IMR-90 (cell line): ENCODE measurements at regions not wholly inside any gene's neighbourhood (a gene's known extent, or its start where the extent isn't known, plus 50 kb on each side); places are given as distances from the start of the nearest gene placed in this dataset.

Experiments
- ATAC-seq: fragments of 200-7000 bp; cut with Tn5 transposase; 2 replicates; pipeline ENCODE4 v1.9.1; 2020; ENCODE audit warnings: low read depth, mild to moderate bottlenecking, moderate library complexity
- BruUV-seq: library from RNA; stranded (reverse); fragments of 400-500 nt; replicated peaks from 2 replicates; lab custom pipeline; 2021; lab: Mats Ljungman, UMichigan
- CTCF ChIA-PET: fragments of 300-600 bp; formaldehyde crosslinking; extraction: SDS; loops from one replicate; lab custom pipeline; 2021; ENCODE audit warnings: antibody characterized with exemption; lab: Yijun Ruan, JAX
- POLR2A ChIA-PET: fragments of 300-600 bp; sonication (Branson Sonifier 250); formaldehyde crosslinking; loops from one replicate; lab custom pipeline; 2022; ENCODE audit warnings: antibody characterized with exemption; ENCODE audit not compliant: unreplicated experiment; lab: Charles Lee
- DNase-seq: peaks from one replicate; pipeline ENCODE4 v3.0.0; 2013
- H2AFZ ChIP-seq: replicated peaks from 2 replicates; pipeline ENCODE3; 2013; ENCODE audit warnings: low read length, mild to moderate bottlenecking; ENCODE audit not compliant: poor library complexity
- H2AK5ac ChIP-seq: 2 replicates; pipeline ENCODE4 v1.6.1; 2013; ENCODE audit warnings: low read depth, low read length, inconsistent platforms
- H2AK9ac ChIP-seq: replicated peaks from 2 replicates; pipeline ENCODE3; 2013; ENCODE audit warnings: mild to moderate bottlenecking, low read depth, low read length, moderate library complexity; ENCODE audit not compliant: poor library complexity
- H2BK120ac ChIP-seq: 2 replicates; pipeline ENCODE4 v1.6.1; 2013; ENCODE audit warnings: low read depth, low read length, inconsistent platforms
- H2BK15ac ChIP-seq: 3 replicates; pipeline ENCODE4 v1.6.1; 2013; ENCODE audit warnings: low read depth, low read length, inconsistent platforms
- H2BK20ac ChIP-seq: 2 replicates; pipeline ENCODE4 v1.6.1; 2013; ENCODE audit warnings: low read depth, mild to moderate bottlenecking, inconsistent platforms, low read length, moderate library complexity
- H2BK5ac ChIP-seq: 2 replicates; pipeline ENCODE4 v1.6.1; 2013; ENCODE audit warnings: mild to moderate bottlenecking, low read depth, low read length, inconsistent platforms; ENCODE audit not compliant: poor library complexity, severe bottlenecking
- H3K14ac ChIP-seq: replicated peaks from 2 replicates; pipeline ENCODE4 v1.6.1; 2013; ENCODE audit warnings: low read depth, low read length, inconsistent platforms
- H3K18ac ChIP-seq: 2 replicates; pipeline ENCODE4 v1.6.1; 2013; ENCODE audit warnings: low read depth, low read length, control low read depth
- H3K23ac ChIP-seq: 2 replicates; pipeline ENCODE4 v1.6.1; 2013; ENCODE audit warnings: low read depth, low read length, inconsistent platforms
- H3K27ac ChIP-seq: 2 replicates; pipeline ENCODE4 v1.5.1; 2013; ENCODE audit warnings: mild to moderate bottlenecking, control low read depth, low read length; ENCODE audit not compliant: insufficient read depth
- H3K27me3 ChIP-seq: 2 replicates; pipeline ENCODE4 v1.6.1; 2013; ENCODE audit warnings: low read length; ENCODE audit not compliant: control insufficient read depth, insufficient read depth
- H3K36me3 ChIP-seq: 2 replicates; pipeline ENCODE4 v1.6.1; 2013; ENCODE audit warnings: low read length, mixed read lengths; ENCODE audit not compliant: control insufficient read depth, insufficient read depth
- H3K4ac ChIP-seq: 2 replicates; pipeline ENCODE4 v1.6.1; 2013; ENCODE audit warnings: low read depth, low read length, inconsistent platforms
- H3K4me1 ChIP-seq: 2 replicates; pipeline ENCODE4 v1.6.1; 2013; ENCODE audit warnings: low read length, mixed read lengths; ENCODE audit not compliant: control insufficient read depth, insufficient read depth
- H3K4me2 ChIP-seq: 2 replicates; pipeline ENCODE4 v1.6.1; 2013; ENCODE audit warnings: low read depth, mild to moderate bottlenecking, control low read depth, low read length, moderate library complexity
- H3K4me3 ChIP-seq: 2 replicates; pipeline ENCODE4 v1.5.1; 2013; ENCODE audit warnings: low read depth, mild to moderate bottlenecking, control low read depth, low read length, moderate library complexity; ENCODE audit not compliant: insufficient read depth
- H3K56ac ChIP-seq: 2 replicates; pipeline ENCODE4 v1.6.1; 2013; ENCODE audit warnings: low read length, inconsistent platforms; ENCODE audit not compliant: insufficient read depth; ENCODE audit errors: extremely low read depth
- H3K79me1 ChIP-seq, 2 experiments: 2 replicates each; pipeline ENCODE4 v1.6.1; 2013; ENCODE audit warnings: low read length in 2 of 2, inconsistent platforms in 1 of 2, low read depth in 1 of 2
- H3K9ac ChIP-seq: 2 replicates; pipeline ENCODE4 v1.6.1; 2013; ENCODE audit warnings: low read depth, low read length, control low read depth
- H3K9me1 ChIP-seq: 2 replicates; pipeline ENCODE4 v1.6.1; 2013; ENCODE audit warnings: low read length, inconsistent platforms; ENCODE audit not compliant: insufficient read depth
- H3K9me3 ChIP-seq: 2 replicates; pipeline ENCODE4 v1.6.1; 2013; ENCODE audit warnings: low read length; ENCODE audit not compliant: control insufficient read depth, insufficient read depth
- H4K20me1 ChIP-seq: 2 replicates; pipeline ENCODE4 v1.6.1; 2013; ENCODE audit warnings: low read length, inconsistent platforms; ENCODE audit not compliant: insufficient read depth
- H4K5ac ChIP-seq: 2 replicates; pipeline ENCODE4 v1.6.1; 2013; ENCODE audit warnings: mild to moderate bottlenecking, low read depth, low read length, control low read depth
- H4K8ac ChIP-seq, 2 experiments: 2 replicates each; pipeline ENCODE4 v1.6.1; 2013; ENCODE audit warnings: low read depth in 2 of 2, low read length in 2 of 2, control low read depth in 1 of 2, inconsistent platforms in 1 of 2
- H4K91ac ChIP-seq: 2 replicates; pipeline ENCODE4 v1.6.1; 2013; ENCODE audit warnings: low read depth, low read length, inconsistent platforms; ENCODE audit not compliant: insufficient read depth
- BHLHE40 ChIP-seq: fragments of 150-350 bp; IDR thresholded peaks from 2 replicates; pipeline ENCODE4 v1.6.1; 2016; ENCODE audit warnings: mild to moderate bottlenecking, low read depth, low read length
- CEBPB ChIP-seq: IDR thresholded peaks from 2 replicates; pipeline ENCODE4 v1.6.1; 2012; ENCODE audit warnings: low read depth, low read length, improper control_type of control experiment
- FOS ChIP-seq: fragments of 150-350 bp; IDR thresholded peaks from 2 replicates; pipeline ENCODE4 v1.6.1; 2016; ENCODE audit warnings: low read depth, low read length
- NFE2L2 ChIP-seq: fragments of 150-350 bp; IDR thresholded peaks from 2 replicates; pipeline ENCODE4 v1.6.1; 2016; ENCODE audit warnings: low read depth, mild to moderate bottlenecking, low read length
- POLR2A ChIP-seq: IDR thresholded peaks from 2 replicates; pipeline ENCODE4 v1.6.1; 2012; ENCODE audit warnings: mild to moderate bottlenecking, low read depth, low read length
- RAD21 ChIP-seq: IDR thresholded peaks from 2 replicates; pipeline ENCODE4 v1.6.1; 2012; ENCODE audit warnings: low read length, improper control_type of control experiment
- RCOR1 ChIP-seq: IDR thresholded peaks from 2 replicates; pipeline ENCODE4 v1.6.1; 2012; ENCODE audit warnings: mild to moderate bottlenecking, low read length, improper control_type of control experiment; ENCODE audit not compliant: insufficient replicate concordance
- RFX5 ChIP-seq: IDR thresholded peaks from 2 replicates; pipeline ENCODE4 v1.8.0; 2012; ENCODE audit warnings: low read depth, mild to moderate bottlenecking, low read length, moderate library complexity
- SMC3 ChIP-seq: fragments of 150-350 bp; IDR thresholded peaks from 2 replicates; pipeline ENCODE4 v1.6.1; 2016; ENCODE audit warnings: low read depth, mild to moderate bottlenecking, antibody characterized with exemption, low read length, moderate library complexity
- WGBS, 2 experiments: methylation state at CpG; one replicate each; pipeline versions ENCODE4 v1.1.5 to v1.1.7; 2013; ENCODE audit warnings: missing lambda C conversion rate in 2 of 2; ENCODE audit not compliant: insufficient read length in 1 of 2; ENCODE audit errors: extremely low coverage in 2 of 2; 5-methylcytosine and 5-hydroxymethylcytosine counted together
- dilution Hi-C: fragments of 300-500 bp; cut with HindIII; formaldehyde crosslinking; loops from one replicate; pipeline ENCODE4 v1.14.3; 2018; ENCODE audit warnings: low sequenced_read_pairs; ENCODE audit not compliant: unreplicated experiment
- in situ Hi-C: fragments of 300-500 bp; cut with MboI; formaldehyde crosslinking; loops from 3 replicates; pipeline ENCODE4 v1.14.3; 2019; ENCODE audit warnings: low sequenced_read_pairs, inconsistent platforms, mixed read lengths
- intact Hi-C: fragments of 100-400 bp; cut with micrococcal nuclease; formaldehyde crosslinking; loops from 2 replicates; pipeline ENCODE4 v1.10.0; 2022
- TF ChIP-seq, protein P1 (sequence below): fragments of 150-350 bp; IDR thresholded peaks from 2 replicates; pipeline ENCODE4 v1.6.1; 2017; ENCODE audit warnings: mild to moderate bottlenecking, antibody characterized with exemption, low read length, low read depth
- TF ChIP-seq, protein P2 (sequence below): conservative IDR thresholded peaks from 2 replicates; pipeline ENCODE4 v1.5.1; 2012; ENCODE audit warnings: mild to moderate bottlenecking, low read depth, low read length, improper control_type of control experiment
- TF ChIP-seq, protein P3 (sequence below): fragments of 150-350 bp; IDR thresholded peaks from 2 replicates; pipeline ENCODE4 v1.6.1; 2016; ENCODE audit warnings: low read depth, mild to moderate bottlenecking, low read length, moderate library complexity, borderline replicate concordance

DNA sequence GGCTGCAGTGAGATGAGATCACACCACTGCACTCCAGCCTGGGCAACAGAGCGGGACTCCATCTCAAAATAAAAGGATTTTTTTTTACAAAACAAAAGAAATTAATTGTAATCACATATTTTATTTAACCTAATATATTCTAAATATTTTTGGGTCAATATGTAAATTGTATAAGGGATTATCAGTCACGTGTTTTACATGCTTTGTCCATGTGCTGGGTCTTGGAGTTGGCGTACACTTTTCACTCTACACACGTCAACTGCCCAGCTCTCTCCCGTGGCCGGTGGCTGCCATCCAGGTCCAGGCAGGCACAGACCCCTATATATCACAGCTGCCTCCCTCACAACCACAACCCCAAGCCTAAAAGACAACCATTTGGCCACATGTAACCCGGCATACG lies 68.1 kb downstream of the RBFOX3 start:
- H3K56ac ChIP-seq = no peak overlapping the region
- dilution Hi-C loops = no loop called here
- no peak overlapping the region for H2AK5ac ChIP-seq
- no peaks in the 10 kb centered on the region for H3K36me3 ChIP-seq
- ATAC-seq (no peak), DNase-seq (no peak)
- 17% methylated on average over 2 of the region's 8 CpGs; no CpG with 5 or more reads in 1 of the 2 experiments for WGBS, 2 experiments
- no peak overlapping the region for H4K5ac ChIP-seq
- ChIA-PET POLR2A (no interaction called here), CTCF (no interaction called here)
- H2BK15ac ChIP-seq = no peak overlapping the region
- no peak overlapping the region for H4K91ac ChIP-seq
- no peak overlapping the region for H4K8ac ChIP-seq
- H2BK5ac ChIP-seq = no peak overlapping the region
- H2BK120ac ChIP-seq = no peak overlapping the region
- H3K27ac ChIP-seq = no peak overlapping the region
- no peak overlapping the region for H3K4me3 ChIP-seq
- no peak overlapping the region for H2BK20ac ChIP-seq
- BruUV-seq = no TSS peak
- H3K23ac ChIP-seq = no peak overlapping the region
- H2AK9ac ChIP-seq = no peak overlapping the region
- no peak for TF ChIP-seq CEBPB
- TF ChIP-seq, protein P1, sequence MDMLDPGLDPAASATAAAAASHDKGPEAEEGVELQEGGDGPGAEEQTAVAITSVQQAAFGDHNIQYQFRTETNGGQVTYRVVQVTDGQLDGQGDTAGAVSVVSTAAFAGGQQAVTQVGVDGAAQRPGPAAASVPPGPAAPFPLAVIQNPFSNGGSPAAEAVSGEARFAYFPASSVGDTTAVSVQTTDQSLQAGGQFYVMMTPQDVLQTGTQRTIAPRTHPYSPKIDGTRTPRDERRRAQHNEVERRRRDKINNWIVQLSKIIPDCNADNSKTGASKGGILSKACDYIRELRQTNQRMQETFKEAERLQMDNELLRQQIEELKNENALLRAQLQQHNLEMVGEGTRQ = no peak
- TF ChIP-seq NFE2L2 = no peak
- no peak for TF ChIP-seq FOS
- TF ChIP-seq SMC3 = no peak
- no peak for TF ChIP-seq RCOR1
- TF ChIP-seq, protein P2, sequence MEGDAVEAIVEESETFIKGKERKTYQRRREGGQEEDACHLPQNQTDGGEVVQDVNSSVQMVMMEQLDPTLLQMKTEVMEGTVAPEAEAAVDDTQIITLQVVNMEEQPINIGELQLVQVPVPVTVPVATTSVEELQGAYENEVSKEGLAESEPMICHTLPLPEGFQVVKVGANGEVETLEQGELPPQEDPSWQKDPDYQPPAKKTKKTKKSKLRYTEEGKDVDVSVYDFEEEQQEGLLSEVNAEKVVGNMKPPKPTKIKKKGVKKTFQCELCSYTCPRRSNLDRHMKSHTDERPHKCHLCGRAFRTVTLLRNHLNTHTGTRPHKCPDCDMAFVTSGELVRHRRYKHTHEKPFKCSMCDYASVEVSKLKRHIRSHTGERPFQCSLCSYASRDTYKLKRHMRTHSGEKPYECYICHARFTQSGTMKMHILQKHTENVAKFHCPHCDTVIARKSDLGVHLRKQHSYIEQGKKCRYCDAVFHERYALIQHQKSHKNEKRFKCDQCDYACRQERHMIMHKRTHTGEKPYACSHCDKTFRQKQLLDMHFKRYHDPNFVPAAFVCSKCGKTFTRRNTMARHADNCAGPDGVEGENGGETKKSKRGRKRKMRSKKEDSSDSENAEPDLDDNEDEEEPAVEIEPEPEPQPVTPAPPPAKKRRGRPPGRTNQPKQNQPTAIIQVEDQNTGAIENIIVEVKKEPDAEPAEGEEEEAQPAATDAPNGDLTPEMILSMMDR = no peak
- TF ChIP-seq POLR2A = no peak
- TF ChIP-seq, protein P3, sequence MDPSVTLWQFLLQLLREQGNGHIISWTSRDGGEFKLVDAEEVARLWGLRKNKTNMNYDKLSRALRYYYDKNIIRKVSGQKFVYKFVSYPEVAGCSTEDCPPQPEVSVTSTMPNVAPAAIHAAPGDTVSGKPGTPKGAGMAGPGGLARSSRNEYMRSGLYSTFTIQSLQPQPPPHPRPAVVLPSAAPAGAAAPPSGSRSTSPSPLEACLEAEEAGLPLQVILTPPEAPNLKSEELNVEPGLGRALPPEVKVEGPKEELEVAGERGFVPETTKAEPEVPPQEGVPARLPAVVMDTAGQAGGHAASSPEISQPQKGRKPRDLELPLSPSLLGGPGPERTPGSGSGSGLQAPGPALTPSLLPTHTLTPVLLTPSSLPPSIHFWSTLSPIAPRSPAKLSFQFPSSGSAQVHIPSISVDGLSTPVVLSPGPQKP = no peak
- no peak for TF ChIP-seq RAD21
- no peak for TF ChIP-seq BHLHE40
- no peak for TF ChIP-seq RFX5
- H3K4ac ChIP-seq = no peak overlapping the region
- H3K4me1 ChIP-seq = no peaks in the 10 kb centered on the region
- no peak overlapping the region for H2AFZ ChIP-seq
- no peaks in the 10 kb centered on the region for H3K79me1 ChIP-seq
- intact Hi-C loops = no loop called here
- in situ Hi-C loops = no loop called here
- no peaks in the 10 kb centered on the region; the same call in 1 of the 2 replicates for H3K27me3 ChIP-seq
- H3K14ac ChIP-seq = no peak overlapping the region
- H3K4me2 ChIP-seq = no peak overlapping the region
- H3K9me3 ChIP-seq = no peaks in the 10 kb centered on the region; the same call in 1 of the 2 replicates
- no peaks in the 10 kb centered on the region for H3K9me1 ChIP-seq
- no peak overlapping the region for H3K9ac ChIP-seq
- no peak overlapping the region for H3K18ac ChIP-seq
- H4K20me1 ChIP-seq = no peaks in the 10 kb centered on the region
